CD14-positive monocyte (primary cell): ENCODE measurements at regions not wholly inside any gene's neighbourhood (a gene's known extent, or its start where the extent isn't known, plus 50 kb on each side); places are given as distances from the start of the nearest gene placed in this dataset.

Source experiments
- DNase-seq, 3 donors: peaks; one replicate each; pipeline ENCODE4 v3.0.0-alpha.2; 2011 to 2022
- H2AFZ ChIP-seq: 2 replicates; pipeline ENCODE4 v1.6.0; 2012; ENCODE audit warnings: mild to moderate bottlenecking, low read depth, low read length, inconsistent platforms; ENCODE audit not compliant: insufficient read depth, poor library complexity, severe bottlenecking
- H3K27ac ChIP-seq, 2 donors: 1 replicate in 1 of 2; 2 replicates in 1 of 2; pipeline ENCODE4 v1.5.1; 2012 to 2013; ENCODE audit warnings: low read length in 2 of 2, control low read depth in 1 of 2, inconsistent platforms in 1 of 2, low read depth in 1 of 2, mild to moderate bottlenecking in 1 of 2
- H3K27me3 ChIP-seq, 2 donors: one replicate each; pipeline versions ENCODE4 v1.6.0 to v1.6.1; 2011 to 2013; ENCODE audit warnings: low read length in 2 of 2; ENCODE audit not compliant: control insufficient read depth in 2 of 2, insufficient read depth in 2 of 2
- H3K36me3 ChIP-seq, 2 donors: replicated peaks in 1 of 2; 1 replicate in 1 of 2; 2 replicates in 1 of 2; pipeline versions ENCODE4 v1.5.1 to v1.6.1; 2012 to 2013; ENCODE audit warnings: low read length in 2 of 2, control low read depth in 1 of 2, inconsistent platforms in 1 of 2, mild to moderate bottlenecking in 1 of 2; ENCODE audit not compliant: insufficient read depth in 2 of 2, control insufficient read depth in 1 of 2
- H3K4me1 ChIP-seq, 2 donors: 1 replicate in 1 of 2; 2 replicates in 1 of 2; pipeline versions ENCODE4 v1.5.1 to v1.6.1; 2012 to 2013; ENCODE audit warnings: low read length in 2 of 2, control low read depth in 1 of 2, inconsistent platforms in 1 of 2, mild to moderate bottlenecking in 1 of 2, moderate library complexity in 1 of 2; ENCODE audit not compliant: insufficient read depth in 2 of 2, control insufficient read depth in 1 of 2
- H3K4me2 ChIP-seq: replicated peaks from 2 replicates; pipeline ENCODE3; 2012; ENCODE audit warnings: low read length, moderate library complexity, mild to moderate bottlenecking; ENCODE audit not compliant: poor library complexity, severe bottlenecking; ENCODE audit errors: extremely low read depth
- H3K4me3 ChIP-seq, 3 experiments: fragments of 200-600 bp in 1 of 3; sonication (generic) in 1 of 3; replicated peaks in 1 of 3; 1 replicate in 2 of 3; 2 replicates in 1 of 3; pipeline ENCODE4 v1.5.1; 2011 to 2013; ENCODE audit warnings: low read length in 3 of 3, mild to moderate bottlenecking in 3 of 3, control low read depth in 2 of 3, low read depth in 2 of 3, inconsistent platforms in 1 of 3, moderate library complexity in 1 of 3
- H3K79me2 ChIP-seq: 2 replicates; pipeline ENCODE4 v1.6.0; 2012; ENCODE audit warnings: mild to moderate bottlenecking, control low read depth, inconsistent platforms, low read length, moderate library complexity; ENCODE audit not compliant: insufficient read depth
- H3K9ac ChIP-seq: 2 replicates; pipeline ENCODE4 v1.6.0; 2017; ENCODE audit warnings: low read length, mild to moderate bottlenecking; ENCODE audit not compliant: insufficient read depth, poor library complexity, severe bottlenecking
- H3K9me3 ChIP-seq, 2 donors: replicated peaks in 1 of 2; 1 replicate in 1 of 2; 2 replicates in 1 of 2; pipeline versions ENCODE4 v1.5.1 to v1.6.1; 2012 to 2013; ENCODE audit warnings: low read length in 2 of 2, control low read depth in 1 of 2; ENCODE audit not compliant: control insufficient read depth in 1 of 2, insufficient read depth in 1 of 2
- H4K20me1 ChIP-seq: 2 replicates; pipeline ENCODE4 v1.6.0; 2012; ENCODE audit warnings: mild to moderate bottlenecking, low read length, control low read depth, moderate library complexity; ENCODE audit not compliant: insufficient read depth
- H3K27ac Mint-ChIP-seq, 7 donors: one replicate each; pipeline ENCODE4 v1.8.0; 2020; ENCODE audit warnings: mild to moderate bottlenecking in 7 of 7, mixed read lengths in 7 of 7, moderate library complexity in 6 of 7, inconsistent platforms in 2 of 7
- H3K27me3 Mint-ChIP-seq, 3 donors: one replicate each; pipeline ENCODE4 v1.8.0; 2021 to 2022; ENCODE audit warnings: low read depth in 3 of 3, mild to moderate bottlenecking in 3 of 3, mixed read lengths in 3 of 3, moderate library complexity in 3 of 3, inconsistent platforms in 1 of 3
- H3K36me3 Mint-ChIP-seq, 2 donors: one replicate each; pipeline ENCODE4 v1.8.0; 2020; ENCODE audit warnings: mixed read lengths in 2 of 2, inconsistent platforms in 1 of 2, mild to moderate bottlenecking in 1 of 2
- H3K4me1 Mint-ChIP-seq: one replicate; pipeline ENCODE4 v1.8.0; 2020; ENCODE audit warnings: mild to moderate bottlenecking, mixed read lengths
- H3K4me3 Mint-ChIP-seq, 2 donors: one replicate each; pipeline ENCODE4 v1.8.0; 2020; ENCODE audit warnings: mild to moderate bottlenecking in 2 of 2, mixed read lengths in 2 of 2, moderate library complexity in 1 of 2
- H3K9me3 Mint-ChIP-seq, 7 donors: one replicate each; pipeline ENCODE4 v1.8.0; 2020 to 2022; ENCODE audit warnings: mixed read lengths in 7 of 7, mild to moderate bottlenecking in 6 of 7, moderate library complexity in 6 of 7, inconsistent platforms in 2 of 7
- WGBS: methylation state at CpG from one replicate; pipeline ENCODE4 v1.1.5; 2013; ENCODE audit warnings: missing lambda C conversion rate; ENCODE audit not compliant: insufficient coverage; 5-methylcytosine and 5-hydroxymethylcytosine counted together
- intact Hi-C, 2 donors: fragments of 100-400 bp; cut with micrococcal nuclease; formaldehyde crosslinking; loops; one replicate each; pipeline versions ENCODE4 v1.15.0 to v1.15.1; 2023
- TF ChIP-seq, protein P1 (sequence below): fragments of 200-600 bp; IDR thresholded peaks from one replicate; pipeline ENCODE4 v1.8.0; 2022; ENCODE audit warnings: antibody characterized with exemption, mild to moderate bottlenecking

DNA sequence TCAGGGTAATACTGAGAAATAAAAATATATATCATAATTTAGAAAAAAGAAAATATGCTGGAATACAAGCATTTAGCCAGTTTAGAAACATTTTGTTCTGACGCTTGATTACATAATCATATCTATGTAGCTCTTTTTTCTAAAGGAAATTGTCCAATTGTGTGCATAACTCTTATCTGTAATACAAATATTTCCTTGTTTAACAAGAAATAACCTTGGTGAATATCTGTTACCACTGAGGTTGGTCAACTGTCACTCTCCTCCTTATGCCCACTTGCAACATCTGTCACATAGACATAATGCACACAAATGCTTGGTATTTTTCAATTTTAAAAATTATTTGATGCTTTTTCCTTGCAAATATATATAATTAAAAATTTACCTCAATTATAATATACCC lies 609.7 kb downstream of the TLL1 start:
- no peak for DNase-seq

DNA sequence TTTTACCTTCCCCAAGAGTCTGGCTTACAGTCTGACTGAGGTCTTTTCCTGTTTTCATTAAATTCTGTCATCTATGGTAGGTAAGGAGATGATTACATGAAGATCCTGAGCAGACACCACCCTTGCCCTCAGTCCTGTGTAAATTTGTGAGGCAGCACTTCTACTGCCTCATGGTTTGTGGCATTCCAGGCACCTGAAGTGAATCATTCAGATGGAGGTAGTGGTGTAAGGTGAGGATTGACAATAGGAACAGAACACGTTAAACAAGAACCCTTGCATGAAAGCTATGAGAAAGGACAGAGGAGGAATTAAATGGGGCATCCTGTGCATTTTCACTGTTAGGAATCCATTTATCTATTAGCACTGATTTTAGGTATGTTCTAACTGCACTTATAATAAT lies 618.6 kb downstream of the TLL1 start:
- intact Hi-C loops, result no loop called here
- no CpG with 5 or more reads among the region's 1 CpG for WGBS
- H3K4me1 Mint-ChIP-seq, result no peaks in the 10 kb centered on the region
- H3K27me3 ChIP-seq, result no peaks in the 10 kb centered on the region
- H3K9me3 ChIP-seq, result no peaks in the 10 kb centered on the region
- TF ChIP-seq, protein P1, sequence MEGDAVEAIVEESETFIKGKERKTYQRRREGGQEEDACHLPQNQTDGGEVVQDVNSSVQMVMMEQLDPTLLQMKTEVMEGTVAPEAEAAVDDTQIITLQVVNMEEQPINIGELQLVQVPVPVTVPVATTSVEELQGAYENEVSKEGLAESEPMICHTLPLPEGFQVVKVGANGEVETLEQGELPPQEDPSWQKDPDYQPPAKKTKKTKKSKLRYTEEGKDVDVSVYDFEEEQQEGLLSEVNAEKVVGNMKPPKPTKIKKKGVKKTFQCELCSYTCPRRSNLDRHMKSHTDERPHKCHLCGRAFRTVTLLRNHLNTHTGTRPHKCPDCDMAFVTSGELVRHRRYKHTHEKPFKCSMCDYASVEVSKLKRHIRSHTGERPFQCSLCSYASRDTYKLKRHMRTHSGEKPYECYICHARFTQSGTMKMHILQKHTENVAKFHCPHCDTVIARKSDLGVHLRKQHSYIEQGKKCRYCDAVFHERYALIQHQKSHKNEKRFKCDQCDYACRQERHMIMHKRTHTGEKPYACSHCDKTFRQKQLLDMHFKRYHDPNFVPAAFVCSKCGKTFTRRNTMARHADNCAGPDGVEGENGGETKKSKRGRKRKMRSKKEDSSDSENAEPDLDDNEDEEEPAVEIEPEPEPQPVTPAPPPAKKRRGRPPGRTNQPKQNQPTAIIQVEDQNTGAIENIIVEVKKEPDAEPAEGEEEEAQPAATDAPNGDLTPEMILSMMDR, result no peak
- no peak overlapping the region for H3K27ac ChIP-seq
- H3K36me3 Mint-ChIP-seq, result no peaks in the 10 kb centered on the region
- no peaks in the 10 kb centered on the region for H3K4me1 ChIP-seq
- no peak overlapping the region for H3K4me3 ChIP-seq
- H3K36me3 ChIP-seq, result no peaks in the 10 kb centered on the region
- H3K27me3 Mint-ChIP-seq, result no peaks in the 10 kb centered on the region
- no peak overlapping the region for H3K4me3 Mint-ChIP-seq
- no peak overlapping the region for H3K9ac ChIP-seq
- no peak for DNase-seq
- H3K27ac Mint-ChIP-seq, result no peak overlapping the region
- H4K20me1 ChIP-seq, result no peaks in the 10 kb centered on the region
- no peak overlapping the region for H2AFZ ChIP-seq
- no peaks in the 10 kb centered on the region for H3K79me2 ChIP-seq
- H3K9me3 Mint-ChIP-seq, result peaks cover 0 to 2% (median 0%) of the 10 kb centered on the region in 7 donors
- H3K4me2 ChIP-seq, result no peak overlapping the region

More for the DNA sequence above, 609.7 kb downstream of the TLL1 start:
- H3K27me3 ChIP-seq, result no peaks in the 10 kb centered on the region
- H3K36me3 Mint-ChIP-seq, result no peaks in the 10 kb centered on the region
- H3K4me3 Mint-ChIP-seq, result no peak overlapping the region
- WGBS, result no CpG with 5 or more reads among the region's 1 CpG
- H3K9ac ChIP-seq, result no peak overlapping the region
- no peaks in the 10 kb centered on the region for H4K20me1 ChIP-seq
- H2AFZ ChIP-seq, result no peak overlapping the region
- TF ChIP-seq, protein P1, result no peak
- H3K4me3 ChIP-seq, result no peak overlapping the region
- H3K4me2 ChIP-seq, result no peak overlapping the region
- no peaks in the 10 kb centered on the region for H3K36me3 ChIP-seq
- H3K27me3 Mint-ChIP-seq, result no peaks in the 10 kb centered on the region
- peaks cover 0 to 2% (median 0%) of the 10 kb centered on the region in 7 donors for H3K9me3 Mint-ChIP-seq
- no peaks in the 10 kb centered on the region for H3K79me2 ChIP-seq
- no peaks in the 10 kb centered on the region for H3K9me3 ChIP-seq
- no peak overlapping the region for H3K27ac ChIP-seq
- H3K27ac Mint-ChIP-seq, result no peak overlapping the region
- H3K4me1 Mint-ChIP-seq, result no peaks in the 10 kb centered on the region
- intact Hi-C loops, result no loop called here
- H3K4me1 ChIP-seq, result no peaks in the 10 kb centered on the region
